ENCODE measurements at regions not wholly inside any gene's neighbourhood (a gene's known extent, or its start where the extent isn't known, plus 50 kb on each side); places are given as distances from the start of the nearest gene placed in this dataset.

DNA sequence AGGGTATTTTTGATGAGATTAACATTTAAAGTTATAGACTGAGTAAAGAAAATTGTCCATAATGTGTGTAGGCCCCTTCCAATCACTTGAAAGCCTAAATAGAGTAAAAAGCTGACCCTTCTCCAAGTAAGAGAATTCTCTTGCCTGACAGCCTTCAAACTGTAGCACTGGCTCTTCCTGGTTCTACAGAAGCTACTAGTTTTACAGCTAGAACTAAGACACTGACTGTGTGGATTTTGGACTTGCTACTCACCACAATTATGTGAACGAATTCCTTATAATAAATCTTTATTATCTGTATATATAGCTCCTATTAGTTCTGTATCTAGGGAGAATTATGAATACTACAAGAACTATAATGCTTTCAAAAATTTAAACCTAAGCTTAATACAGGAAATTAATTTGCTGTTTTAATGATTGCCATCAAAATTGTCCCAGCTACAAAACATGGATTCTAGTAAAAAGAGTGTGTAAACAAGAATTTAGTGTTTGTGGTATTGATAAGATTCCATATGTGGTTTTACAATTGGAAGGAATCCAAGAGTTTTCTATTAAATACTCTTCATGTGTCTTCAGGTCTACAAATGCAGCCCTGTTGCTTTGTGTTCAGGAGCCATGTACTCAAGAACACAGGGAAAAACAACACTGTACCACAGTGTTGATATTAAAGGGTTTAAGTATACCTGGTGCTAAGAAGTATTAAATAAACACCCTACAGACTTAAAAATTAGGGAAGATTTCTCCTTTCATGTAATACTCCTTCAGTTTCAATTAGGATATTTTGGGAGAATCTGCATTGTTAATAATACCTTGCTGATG is 366.5 kb downstream of the CXXC4 start:
- H2AFZ ChIP-seq (ENCODE audit: low read depth), result no peak overlapping the region
- ChIA-PET CTCF (interaction anchor here (1.3 kb wide), 1 partner anchor 732 kb away, joined by 3 read pairs; no protein-coding TSS in a partner anchor), POLR2A (no interaction called here)
- no peaks in the 10 kb centered on the region for H3K36me3 ChIP-seq (replicated peaks in 1 of 2; ENCODE audit: control insufficient read depth in 1 of 2, insufficient read depth in 2 of 2, low read length in 1 of 2)
- no peak overlapping the region for H3K9ac ChIP-seq
- H3F3A ChIP-seq (replicated peaks; ENCODE audit: insufficient read depth), result no peaks in the 10 kb centered on the region
- no peak for DNase-seq
- no peaks in the 10 kb centered on the region; a peak in 1 of 4 replicates for H3K4me1 ChIP-seq (ENCODE audit: control insufficient read depth in 1 of 2, insufficient read depth in 2 of 2, low read depth in 1 of 2, low read length in 1 of 2)
- no peak overlapping the region for H3K27ac ChIP-seq (ENCODE audit: low read depth in 2 of 2, low read length in 1 of 2)
- no peaks in the 10 kb centered on the region for H3K27me3 ChIP-seq (ENCODE audit: insufficient read depth)
- TF ChIP-seq, protein P1, sequence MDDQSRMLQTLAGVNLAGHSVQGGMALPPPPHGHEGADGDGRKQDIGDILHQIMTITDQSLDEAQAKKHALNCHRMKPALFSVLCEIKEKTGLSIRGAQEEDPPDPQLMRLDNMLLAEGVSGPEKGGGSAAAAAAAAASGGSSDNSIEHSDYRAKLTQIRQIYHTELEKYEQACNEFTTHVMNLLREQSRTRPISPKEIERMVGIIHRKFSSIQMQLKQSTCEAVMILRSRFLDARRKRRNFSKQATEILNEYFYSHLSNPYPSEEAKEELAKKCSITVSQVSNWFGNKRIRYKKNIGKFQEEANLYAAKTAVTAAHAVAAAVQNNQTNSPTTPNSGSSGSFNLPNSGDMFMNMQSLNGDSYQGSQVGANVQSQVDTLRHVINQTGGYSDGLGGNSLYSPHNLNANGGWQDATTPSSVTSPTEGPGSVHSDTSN (IDR thresholded peaks at IDR 0.05), result no peak
- TF ChIP-seq, protein P2, sequence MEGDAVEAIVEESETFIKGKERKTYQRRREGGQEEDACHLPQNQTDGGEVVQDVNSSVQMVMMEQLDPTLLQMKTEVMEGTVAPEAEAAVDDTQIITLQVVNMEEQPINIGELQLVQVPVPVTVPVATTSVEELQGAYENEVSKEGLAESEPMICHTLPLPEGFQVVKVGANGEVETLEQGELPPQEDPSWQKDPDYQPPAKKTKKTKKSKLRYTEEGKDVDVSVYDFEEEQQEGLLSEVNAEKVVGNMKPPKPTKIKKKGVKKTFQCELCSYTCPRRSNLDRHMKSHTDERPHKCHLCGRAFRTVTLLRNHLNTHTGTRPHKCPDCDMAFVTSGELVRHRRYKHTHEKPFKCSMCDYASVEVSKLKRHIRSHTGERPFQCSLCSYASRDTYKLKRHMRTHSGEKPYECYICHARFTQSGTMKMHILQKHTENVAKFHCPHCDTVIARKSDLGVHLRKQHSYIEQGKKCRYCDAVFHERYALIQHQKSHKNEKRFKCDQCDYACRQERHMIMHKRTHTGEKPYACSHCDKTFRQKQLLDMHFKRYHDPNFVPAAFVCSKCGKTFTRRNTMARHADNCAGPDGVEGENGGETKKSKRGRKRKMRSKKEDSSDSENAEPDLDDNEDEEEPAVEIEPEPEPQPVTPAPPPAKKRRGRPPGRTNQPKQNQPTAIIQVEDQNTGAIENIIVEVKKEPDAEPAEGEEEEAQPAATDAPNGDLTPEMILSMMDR (IDR thresholded peaks at IDR 0.05), result no peak
- no peaks in the 10 kb centered on the region for H3K9me3 ChIP-seq
- H4K20me1 ChIP-seq (ENCODE audit: insufficient read depth), result no peaks in the 10 kb centered on the region
- H3K9me2 ChIP-seq, result peaks cover 2% of the 10 kb centered on the region; the same call in 1 of the 2 replicates
- H3K4me3 ChIP-seq (ENCODE audit: low read depth in 2 of 2, low read length in 1 of 2), result no peak overlapping the region
- H3K79me2 ChIP-seq (ENCODE audit: insufficient read depth), result no peaks in the 10 kb centered on the region
- no peak overlapping the region for H3K4me2 ChIP-seq
- WGBS (ENCODE audit: low lambda C conversion rate), result 0% methylated on average over 1 of the region's 1 CpG

DNA sequence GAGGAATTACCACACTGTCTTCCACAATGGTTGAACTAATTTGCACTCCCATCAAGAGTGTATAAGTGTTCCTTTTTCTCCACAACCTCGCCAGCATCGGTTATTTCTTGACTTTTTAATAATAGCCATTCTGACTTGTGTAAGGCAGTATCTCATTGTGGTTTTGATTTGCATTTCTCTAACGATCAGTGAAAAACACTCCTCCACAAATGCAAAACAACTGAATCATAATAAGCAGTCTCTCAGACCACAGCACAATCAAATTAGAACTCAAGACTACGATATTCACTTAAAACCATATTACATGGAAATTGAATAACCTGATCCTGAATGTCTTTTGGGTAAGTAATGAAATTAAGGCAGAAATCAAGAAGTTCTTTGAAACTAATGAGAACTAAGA is 371.7 kb downstream of the CXXC4 start:
- Histone ChIP-seq H3K36me3 (replicated peaks in 1 of 2; ENCODE audit: control insufficient read depth in 1 of 2, insufficient read depth in 2 of 2, low read length in 1 of 2) (no peaks in the 10 kb centered on the region), H4K20me1 (ENCODE audit: insufficient read depth) (no peaks in the 10 kb centered on the region), H3K79me2 (ENCODE audit: insufficient read depth) (no peaks in the 10 kb centered on the region), H2AFZ (ENCODE audit: low read depth) (no peak overlapping the region), H3F3A (replicated peaks; ENCODE audit: insufficient read depth) (no peaks in the 10 kb centered on the region), H3K4me2 (no peak overlapping the region), H3K4me1 (ENCODE audit: control insufficient read depth in 1 of 2, insufficient read depth in 2 of 2, low read depth in 1 of 2, low read length in 1 of 2) (no peaks in the 10 kb centered on the region), H3K4me3 (ENCODE audit: low read depth in 2 of 2, low read length in 1 of 2) (no peak overlapping the region), H3K9me3 (no peaks in the 10 kb centered on the region), H3K9me2 (no peaks in the 10 kb centered on the region), H3K27ac (ENCODE audit: low read depth in 2 of 2, low read length in 1 of 2) (no peak overlapping the region), H3K9ac (no peak overlapping the region), H3K27me3 (ENCODE audit: insufficient read depth) (no peaks in the 10 kb centered on the region)
- no peak for TF ChIP-seq RFX5 (IDR thresholded peaks at IDR 0.05; ENCODE audit: low read length)
- no peak for TF ChIP-seq SIN3A (IDR thresholded peaks at IDR 0.05; ENCODE audit: borderline replicate concordance, low read depth, low read length)
- TF ChIP-seq, protein P1 (IDR thresholded peaks at IDR 0.05), result no peak
- no peak for TF ChIP-seq GABPA (IDR thresholded peaks at IDR 0.05; ENCODE audit: low read depth)
- TF ChIP-seq RXRA (IDR thresholded peaks at IDR 0.05; ENCODE audit: borderline replicate concordance, low read depth), result no peak
- TF ChIP-seq FOSL2 (IDR thresholded peaks at IDR 0.05; ENCODE audit: borderline replicate concordance, low read depth), result no peak
- TF ChIP-seq POLR2AphosphoS5 (IDR thresholded peaks at IDR 0.05; ENCODE audit: low read depth, low read length), result no peak
- TF ChIP-seq SMC3 (IDR thresholded peaks at IDR 0.05; ENCODE audit: low read depth, low read length), result no peak
- TF ChIP-seq TAF1 (IDR thresholded peaks at IDR 0.05; ENCODE audit: borderline replicate concordance, low read depth, low read length), result no peak
- CTCF ChIA-PET, result no interaction called here
- POLR2A ChIA-PET, result no interaction called here
- WGBS (ENCODE audit: low lambda C conversion rate), result 9% methylated on average over 4 of the region's 4 CpGs
- DNase-seq, result no peak

All from SK-N-SH (cell line).